M059J (cell line): ENCODE measurements at regions not wholly inside any gene's neighbourhood (a gene's known extent, or its start where the extent isn't known, plus 50 kb on each side); places are given as distances from the start of the nearest gene placed in this dataset.

Experiments used
- DNase-seq: peaks from one replicate; pipeline ENCODE4 v3.0.0-alpha.2; 2012; ENCODE audit warnings: low read depth

GRCh38 chr7:35501681-35502080 lies 193.3 kb downstream of the HERPUD2 start:
- no peak for DNase-seq

GRCh38 chr7:35499226-35499625 lies 195.7 kb downstream of the HERPUD2 start:
- DNase-seq: no peak

GRCh38 chr7:35498416-35498815 lies 196.5 kb downstream of the HERPUD2 start:
- no peak for DNase-seq

GRCh38 chr7:35495844-35496243 lies 199.1 kb downstream of the HERPUD2 start:
- no peak for DNase-seq

GRCh38 chr7:35495377-35495776 lies 199.6 kb downstream of the HERPUD2 start:
- DNase-seq: no peak

- no peak for DNase-seq
These were observed 200.5 kb downstream of the HERPUD2 start for GRCh38 chr7:35494407-35494806.

GRCh38 chr7:35492451-35493175 lies 202.3 kb downstream of the HERPUD2 start:
- no peak for DNase-seq

- no peak for DNase-seq
These were observed 203.7 kb downstream of the HERPUD2 start for GRCh38 chr7:35491233-35491632.

GRCh38 chr7:35487841-35488240 lies 207.1 kb downstream of the HERPUD2 start:
- DNase-seq: no peak

- no peak for DNase-seq
These were observed 207.5 kb downstream of the HERPUD2 start for GRCh38 chr7:35487402-35487801.

GRCh38 chr7:35485436-35485835 lies 209.5 kb downstream of the HERPUD2 start:
- DNase-seq: no peak

GRCh38 chr7:35483568-35483967 lies 211.4 kb downstream of the HERPUD2 start:
- no peak for DNase-seq

GRCh38 chr7:35482231-35482630 lies 212.7 kb downstream of the HERPUD2 start:
- DNase-seq: no peak

- DNase-seq: no peak
These were observed 214.1 kb downstream of the HERPUD2 start for GRCh38 chr7:35480806-35481205.

- no peak for DNase-seq
These were observed 217.3 kb downstream of the HERPUD2 start for GRCh38 chr7:35477609-35478008.

GRCh38 chr7:35474100-35474499 lies 220.2 kb upstream of the TBX20 start:
- no peak for DNase-seq

- DNase-seq: no peak
These were observed 214.7 kb upstream of the TBX20 start for GRCh38 chr7:35468606-35469005.

GRCh38 chr7:35467456-35467978 lies 213.6 kb upstream of the TBX20 start:
- DNase-seq: no peak

- no peak for DNase-seq
These were observed 212.0 kb upstream of the TBX20 start for GRCh38 chr7:35465791-35466336.

GRCh38 chr7:35463751-35464150 lies 209.9 kb upstream of the TBX20 start:
- DNase-seq: no peak

GRCh38 chr7:35463176-35463700 lies 209.3 kb upstream of the TBX20 start:
- no peak for DNase-seq

- DNase-seq: no peak
These were observed 200.9 kb upstream of the TBX20 start for GRCh38 chr7:35454575-35455385.
